MM.1S (cell line): ENCODE measurements at regions not wholly inside any gene's neighbourhood (a gene's known extent, or its start where the extent isn't known, plus 50 kb on each side); places are given as distances from the start of the nearest gene placed in this dataset.

ENCODE experiments used
- DNase-seq: peaks from one replicate; pipeline ENCODE4 v3.0.0-alpha.2; 2015
- H2AFZ ChIP-seq: fragments of 300-600 bp; sonication (generic); 2 replicates; pipeline ENCODE4 v1.6.0; 2016; ENCODE audit warnings: antibody characterized with exemption, low read length
- H3F3A ChIP-seq: fragments of 300-600 bp; sonication (generic); 2 replicates; pipeline ENCODE4 v1.6.1; 2016; ENCODE audit warnings: mild to moderate bottlenecking, antibody characterized with exemption, low read length, moderate library complexity, mixed read lengths; ENCODE audit not compliant: insufficient read depth
- H3K27ac ChIP-seq: fragments of 300-600 bp; sonication (generic); 2 replicates; pipeline ENCODE4 v1.5.1; 2016; ENCODE audit warnings: mild to moderate bottlenecking, low read length
- H3K27me3 ChIP-seq: fragments of 300-600 bp; sonication (generic); replicated peaks from 2 replicates; pipeline ENCODE4 v1.6.0; 2016; ENCODE audit warnings: low read length; ENCODE audit not compliant: insufficient read depth
- H3K36me3 ChIP-seq: fragments of 300-600 bp; sonication (generic); replicated peaks from 2 replicates; pipeline ENCODE4 v1.6.1; 2016; ENCODE audit warnings: mild to moderate bottlenecking, low read length, mixed read lengths; ENCODE audit not compliant: insufficient read depth
- H3K4me1 ChIP-seq: fragments of 300-600 bp; sonication (generic); 2 replicates; pipeline ENCODE4 v1.6.1; 2016; ENCODE audit warnings: low read length, mixed read lengths
- H3K4me2 ChIP-seq: fragments of 300-600 bp; sonication (generic); 2 replicates; pipeline ENCODE4 v1.6.0; 2016; ENCODE audit warnings: low read depth, low read length
- H3K4me3 ChIP-seq: fragments of 300-600 bp; sonication (generic); 2 replicates; pipeline ENCODE4 v1.5.1; 2016; ENCODE audit warnings: low read length, mixed read lengths
- H3K79me2 ChIP-seq: fragments of 300-600 bp; sonication (generic); 2 replicates; pipeline ENCODE4 v1.6.1; 2016; ENCODE audit warnings: mixed run types, low read length, mixed read lengths
- H3K9ac ChIP-seq: fragments of 300-600 bp; sonication (generic); 2 replicates; pipeline ENCODE4 v1.6.1; 2016; ENCODE audit warnings: low read length, mixed read lengths
- H3K9me2 ChIP-seq: fragments of 300-600 bp; sonication (generic); replicated peaks from 2 replicates; pipeline ENCODE4 v1.6.1; 2016; ENCODE audit warnings: mild to moderate bottlenecking, low read length, mixed read lengths; ENCODE audit not compliant: insufficient read depth
- H3K9me3 ChIP-seq: fragments of 300-600 bp; sonication (generic); replicated peaks from 2 replicates; pipeline ENCODE4 v1.6.1; 2016; ENCODE audit warnings: mild to moderate bottlenecking, low read length, mixed read lengths; ENCODE audit not compliant: insufficient read depth
- H4K20me1 ChIP-seq: fragments of 300-600 bp; sonication (generic); 2 replicates; pipeline ENCODE4 v1.6.1; 2016; ENCODE audit warnings: mild to moderate bottlenecking, low read length, moderate library complexity, mixed read lengths; ENCODE audit not compliant: insufficient read depth
- CTCF ChIP-seq: fragments of 300-600 bp; sonication (generic); IDR thresholded peaks from 2 replicates; pipeline ENCODE4 v1.5.1; 2016; ENCODE audit warnings: antibody characterized with exemption, low read length, mixed read lengths
- EZH2 ChIP-seq: fragments of 300-600 bp; sonication (generic); optimal IDR thresholded peaks from 2 replicates; pipeline ENCODE3; 2017; ENCODE audit warnings: low read depth, mild to moderate bottlenecking, antibody characterized with exemption, low read length, mixed read lengths
- EZH2phosphoT487 ChIP-seq: fragments of 300-600 bp; sonication (generic); IDR thresholded peaks from 2 replicates; pipeline ENCODE4 v1.6.1; 2018; ENCODE audit warnings: antibody characterized with exemption, low read length

- H3K9ac ChIP-seq, result no peak overlapping the region
- H3K27me3 ChIP-seq, result no peaks in the 10 kb centered on the region
- H3K27ac ChIP-seq, result no peak overlapping the region
- no peaks in the 10 kb centered on the region for H3K4me1 ChIP-seq
- H2AFZ ChIP-seq, result no peak overlapping the region
- H3F3A ChIP-seq, result no peaks in the 10 kb centered on the region
- H3K9me3 ChIP-seq, result no peaks in the 10 kb centered on the region
- no peaks in the 10 kb centered on the region for H4K20me1 ChIP-seq
- H3K9me2 ChIP-seq, result no peaks in the 10 kb centered on the region
- no peak for DNase-seq
- H3K4me2 ChIP-seq, result no peak overlapping the region
- H3K36me3 ChIP-seq, result no peaks in the 10 kb centered on the region
- H3K4me3 ChIP-seq, result no peak overlapping the region
- TF ChIP-seq EZH2 (no peak), CTCF (no peak), EZH2phosphoT487 (no peak)
- no peaks in the 10 kb centered on the region for H3K79me2 ChIP-seq
Measured at GRCh38 chr4:31408121-31408520, 688.0 kb downstream of the PCDH7 start.

GRCh38 chr4:31411565-31411964 is 691.4 kb downstream of the PCDH7 start:
- Histone ChIP-seq H3K4me3 (no peak overlapping the region), H3F3A (no peaks in the 10 kb centered on the region), H2AFZ (no peak overlapping the region), H3K9me2 (no peaks in the 10 kb centered on the region), H3K27ac (no peak overlapping the region), H3K4me2 (no peak overlapping the region), H3K4me1 (no peaks in the 10 kb centered on the region), H4K20me1 (no peaks in the 10 kb centered on the region), H3K9me3 (no peaks in the 10 kb centered on the region), H3K27me3 (no peaks in the 10 kb centered on the region), H3K36me3 (no peaks in the 10 kb centered on the region), H3K9ac (no peak overlapping the region), H3K79me2 (no peaks in the 10 kb centered on the region)
- no peak for DNase-seq
- no peak for TF ChIP-seq CTCF
- TF ChIP-seq EZH2phosphoT487, result no peak
- TF ChIP-seq EZH2, result no peak

GRCh38 chr4:31415629-31416028 is 695.5 kb downstream of the PCDH7 start:
- Histone ChIP-seq H2AFZ (no peak overlapping the region), H3K4me3 (no peak overlapping the region), H3K4me1 (no peaks in the 10 kb centered on the region), H3K9ac (no peak overlapping the region), H3K4me2 (no peak overlapping the region), H3K79me2 (no peaks in the 10 kb centered on the region), H3K9me3 (no peaks in the 10 kb centered on the region), H3F3A (no peaks in the 10 kb centered on the region), H3K36me3 (no peaks in the 10 kb centered on the region), H3K9me2 (no peaks in the 10 kb centered on the region), H3K27me3 (no peaks in the 10 kb centered on the region), H3K27ac (no peak overlapping the region), H4K20me1 (no peaks in the 10 kb centered on the region)
- TF ChIP-seq CTCF, result no peak
- no peak for TF ChIP-seq EZH2phosphoT487
- no peak for TF ChIP-seq EZH2
- DNase-seq, result no peak
